HG03520 (cell line): ENCODE measurements at regions not wholly inside any gene's neighbourhood (a gene's known extent, or its start where the extent isn't known, plus 50 kb on each side); places are given as distances from the start of the nearest gene placed in this dataset.
"Not testable (repeated sequence)": the region's sequence is repeated elsewhere in the genome, so short reads cannot be mapped to it uniquely, and the experiment has no call there.

Source experiments
- ATAC-seq: cut with Tn5 transposase; IDR thresholded peaks from one replicate; pipeline ENCODE4 v1.9.1; 2021; ENCODE audit warnings: mild to moderate bottlenecking, moderate library complexity; ENCODE audit not compliant: unreplicated experiment

DNA sequence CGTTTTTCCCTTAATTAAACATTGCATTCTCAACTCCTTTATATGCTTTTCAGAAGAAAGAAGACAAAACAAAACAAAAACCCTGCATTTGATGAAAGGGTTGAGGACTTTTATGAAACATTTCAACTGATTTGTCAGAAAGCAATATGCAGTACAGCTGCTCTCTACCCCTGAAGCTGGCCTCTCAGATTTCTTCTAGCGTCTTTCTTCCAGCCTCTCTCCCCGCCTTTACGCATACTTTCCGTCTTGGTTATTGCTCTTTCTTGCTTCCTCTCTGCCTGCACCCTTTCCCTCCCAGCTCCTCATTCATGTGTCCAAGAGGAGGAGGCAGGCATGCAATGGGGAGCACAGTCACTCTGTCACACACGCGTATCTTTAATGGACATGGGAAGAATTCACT, 91.0 kb upstream of the COL1A2 start:
- no peak for ATAC-seq

DNA sequence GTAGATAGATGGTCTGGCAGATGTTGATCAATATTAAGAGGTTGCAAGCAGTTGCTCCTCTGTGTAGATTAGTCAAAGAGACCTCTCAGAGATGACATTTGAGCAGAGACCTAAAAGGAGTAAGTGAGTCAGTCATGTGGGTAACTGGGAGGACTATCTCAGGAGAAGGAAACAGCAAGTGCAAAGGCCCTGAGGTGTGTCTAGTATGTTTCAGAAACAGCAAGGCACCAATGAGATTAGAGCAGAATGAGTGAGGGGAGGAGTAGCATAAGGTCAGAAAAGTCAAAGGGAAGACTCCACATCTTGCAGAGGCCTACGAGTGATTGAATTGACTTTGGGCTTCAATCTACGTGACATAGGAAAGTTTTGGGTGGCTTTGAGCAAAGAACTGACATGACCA, 89.8 kb upstream of the COL1A2 start:
- ATAC-seq, result no peak

GRCh38 chr7:94305836-94306235, 88.9 kb upstream of the COL1A2 start:
- no peak for ATAC-seq

DNA sequence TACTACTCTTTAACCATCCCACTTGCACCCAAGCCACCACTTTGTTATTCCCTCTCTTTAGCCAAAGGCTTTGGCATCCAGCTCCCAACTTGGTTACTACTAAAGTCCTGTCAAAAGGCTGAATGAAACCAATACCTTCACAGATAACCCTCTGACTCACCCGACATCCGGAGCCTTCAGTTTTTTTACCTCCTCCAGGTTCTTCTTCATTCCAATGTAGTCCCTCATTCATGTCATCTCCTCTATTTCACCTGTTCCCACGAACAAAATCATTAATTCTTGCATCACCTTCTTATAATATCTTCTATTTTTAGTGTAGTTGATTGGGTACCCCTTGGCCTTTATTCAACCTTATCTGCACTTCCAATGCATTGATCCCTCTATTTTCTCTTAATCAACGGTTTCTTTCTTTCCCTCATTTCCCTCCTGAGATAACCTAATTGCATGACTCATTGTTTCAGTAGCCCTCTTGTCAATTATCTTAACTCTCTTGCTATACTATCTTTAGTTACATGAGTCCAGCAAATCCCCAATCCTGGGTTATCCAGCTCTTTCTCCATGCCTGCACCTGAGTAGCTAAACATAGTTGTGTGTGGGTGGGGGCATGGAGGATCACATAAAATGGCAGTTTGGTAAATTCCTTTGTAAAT, 87.2 kb upstream of the COL1A2 start:
- no peak for ATAC-seq

GRCh38 chr7:94311515-94311914, 83.2 kb upstream of the COL1A2 start:
- no peak for ATAC-seq

DNA sequence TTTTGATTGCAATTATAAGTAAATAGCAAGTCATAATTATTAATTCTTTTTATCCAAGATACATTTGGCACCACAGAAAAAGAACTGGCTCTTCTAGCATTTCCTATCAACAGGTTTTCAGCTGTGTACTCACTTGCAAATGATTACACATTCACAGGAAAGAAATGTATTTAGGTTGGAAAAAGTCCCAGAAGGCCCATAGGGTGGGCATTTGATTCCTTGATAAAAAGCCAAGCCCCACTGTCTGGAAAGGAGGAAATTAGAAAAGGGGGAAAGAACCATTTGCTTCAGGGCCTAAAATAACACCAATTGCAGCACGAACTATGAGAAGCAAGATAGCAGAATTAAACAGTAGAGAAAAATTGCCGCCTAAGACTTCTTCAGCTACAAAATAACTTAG, 80.8 kb upstream of the COL1A2 start:
- ATAC-seq, result no peak

- no peak for ATAC-seq
These were observed 80.0 kb upstream of the COL1A2 start for GRCh38 chr7:94314413-94315410.

DNA sequence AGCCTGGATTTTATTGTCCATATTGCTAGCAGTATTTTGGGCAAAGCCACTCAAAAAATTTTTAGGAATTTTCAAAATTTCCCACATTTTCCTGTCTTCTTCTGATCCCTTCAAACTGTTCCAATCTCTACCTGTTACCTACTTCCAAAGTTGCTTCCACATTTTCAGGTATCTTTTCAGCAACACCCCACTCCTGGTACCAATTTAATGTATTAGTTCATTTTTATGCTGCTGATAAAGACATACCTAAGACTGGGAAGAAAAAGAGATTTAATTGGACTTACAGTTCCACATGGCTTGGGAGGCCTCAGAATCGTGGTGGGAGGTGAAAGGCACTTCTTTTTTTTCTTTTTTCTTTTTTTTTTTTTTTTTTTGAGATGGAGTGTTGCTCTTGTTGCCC, 73.6 kb upstream of the COL1A2 start:
- not testable (repeated sequence) for ATAC-seq

DNA sequence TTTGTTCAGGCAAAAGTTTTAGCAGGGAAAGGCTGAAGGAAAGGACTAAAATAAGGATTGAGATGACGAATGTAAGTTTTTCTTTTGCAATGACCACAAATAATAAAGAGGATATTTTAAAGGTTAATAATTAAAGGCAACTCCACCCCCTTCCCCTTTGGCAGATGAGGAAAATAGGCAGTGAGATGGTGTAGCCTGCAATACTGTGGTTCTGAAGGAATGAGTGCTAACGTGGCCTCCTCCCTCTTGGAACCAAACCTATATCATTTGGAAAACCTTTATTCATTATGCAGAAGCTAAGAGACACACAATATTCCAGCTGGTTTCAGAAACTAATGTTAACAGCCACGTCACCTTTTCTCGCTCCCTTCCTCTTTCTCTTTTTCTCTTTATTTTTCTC, 70.9 kb upstream of the COL1A2 start:
- ATAC-seq, result no peak

- no peak for ATAC-seq
These were observed 70.1 kb upstream of the COL1A2 start for GRCh38 chr7:94324380-94325121.

- ATAC-seq, result no peak
These were observed 69.6 kb upstream of the COL1A2 start for GRCh38 chr7:94325122-94325475.

DNA sequence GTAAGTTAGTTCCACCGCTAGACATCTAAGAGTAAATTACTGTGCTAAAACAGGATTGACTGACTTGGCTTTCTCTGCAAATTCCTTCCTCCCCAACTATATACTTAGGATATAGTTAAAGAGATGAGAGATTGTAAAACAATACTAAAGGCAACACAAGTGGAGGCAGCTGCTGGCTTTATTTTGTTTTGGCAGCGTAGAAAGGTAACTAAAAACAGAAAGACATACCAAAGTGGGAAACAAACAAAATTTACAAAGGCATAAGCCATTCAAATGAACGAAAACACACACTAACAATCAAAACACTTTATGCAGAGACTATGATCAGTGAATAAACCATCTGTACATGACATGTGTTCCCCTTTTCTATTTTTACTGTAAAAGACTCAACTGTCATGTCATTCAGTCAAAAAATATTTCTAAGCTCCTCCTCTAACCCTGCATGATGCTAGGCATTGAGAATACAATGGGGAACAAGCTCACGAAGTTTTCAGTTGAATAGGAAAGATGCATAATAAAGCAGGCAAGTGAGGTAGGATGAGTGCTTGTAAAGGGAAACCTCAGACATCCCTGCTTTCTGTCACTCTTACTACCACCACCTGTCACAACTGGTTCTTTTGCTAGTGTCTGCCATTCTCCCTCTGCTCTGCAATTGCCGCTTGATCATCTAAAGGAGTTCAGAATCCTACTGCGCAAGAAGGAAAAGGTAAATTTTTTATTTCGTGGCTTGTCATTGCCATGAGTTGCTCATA, 64.2 kb upstream of the COL1A2 start:
- no peak for ATAC-seq

DNA sequence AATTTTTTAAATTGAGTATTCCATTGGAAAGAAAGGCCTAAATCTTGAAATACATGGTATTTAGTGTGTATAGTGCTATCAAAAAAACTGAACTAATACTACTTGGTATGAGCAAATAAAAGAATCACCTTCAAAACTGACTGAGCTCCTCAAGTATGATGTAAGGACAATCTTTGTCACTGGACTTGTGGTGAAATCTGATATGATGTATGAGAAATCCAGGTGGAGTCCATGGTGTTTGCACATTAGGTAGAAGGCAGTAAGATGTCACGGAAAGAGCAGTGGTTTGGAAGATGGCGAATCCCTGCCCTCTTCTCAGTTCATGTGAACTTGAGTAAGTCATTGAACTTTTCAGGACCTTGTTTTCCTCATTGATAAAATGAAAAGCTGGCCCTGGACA, 62.1 kb upstream of the COL1A2 start:
- no peak for ATAC-seq

DNA sequence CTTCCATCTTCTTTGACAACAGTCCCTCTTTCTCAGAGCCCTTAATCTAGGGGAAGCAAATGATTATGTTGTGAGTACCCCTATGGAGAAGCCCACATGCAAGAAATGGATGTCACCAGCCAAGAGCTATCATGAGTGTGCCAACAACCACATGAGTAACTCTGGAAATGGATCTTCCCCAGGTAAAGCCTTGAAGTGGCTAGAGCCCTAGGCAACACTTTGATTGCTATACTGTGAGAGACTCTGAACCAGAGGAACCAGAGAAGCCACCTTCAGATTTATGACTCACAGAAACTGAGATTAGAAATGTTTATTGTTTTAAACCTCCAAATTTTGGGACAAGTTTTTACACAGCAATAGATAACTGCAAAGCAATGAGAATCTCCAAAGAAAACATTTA, 60.9 kb upstream of the COL1A2 start:
- no peak for ATAC-seq

- no peak for ATAC-seq
These were observed 59.1 kb upstream of the COL1A2 start for GRCh38 chr7:94335586-94335985.

DNA sequence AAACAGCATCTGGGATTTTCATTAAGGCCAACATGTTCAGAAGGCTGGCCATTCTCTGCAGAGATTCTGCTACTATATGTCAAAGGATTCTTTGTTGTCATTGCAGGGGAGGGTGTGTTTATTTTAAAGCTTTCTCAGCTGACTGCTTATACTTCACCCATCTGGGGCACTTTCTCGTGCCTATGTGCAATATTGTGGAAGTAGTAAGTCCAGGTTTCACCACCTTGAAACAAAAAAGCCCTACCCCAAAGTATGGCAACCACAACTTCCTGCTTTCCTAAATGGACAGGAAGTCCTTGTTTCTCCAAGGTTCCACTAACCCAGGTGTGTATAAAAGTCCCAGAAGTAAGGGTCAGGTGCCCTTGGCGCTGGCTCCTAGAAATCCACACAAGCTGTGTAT, 58.7 kb upstream of the COL1A2 start:
- no peak for ATAC-seq

DNA sequence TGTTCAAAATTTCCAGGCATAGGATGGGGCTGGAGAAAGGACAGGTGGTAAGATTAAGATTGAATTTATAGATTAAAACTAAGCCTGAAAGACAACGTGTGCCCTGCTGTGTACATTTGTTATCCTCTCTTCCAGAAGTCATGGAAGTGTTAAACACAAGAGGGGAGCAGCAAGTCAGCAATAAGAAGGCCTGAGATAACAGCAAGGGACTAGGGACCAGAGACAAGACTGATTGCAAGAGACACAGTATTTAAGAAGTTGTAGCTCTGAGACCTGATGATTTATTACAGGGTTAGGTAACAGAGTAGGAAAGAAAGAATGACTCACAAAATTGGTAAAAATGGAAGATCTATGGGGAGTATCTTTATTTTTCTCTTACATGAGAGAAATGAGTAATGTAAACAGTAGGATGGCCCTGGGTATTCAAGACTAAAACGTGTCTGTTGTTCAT, 55.7 kb upstream of the COL1A2 start:
- ATAC-seq, result no peak

DNA sequence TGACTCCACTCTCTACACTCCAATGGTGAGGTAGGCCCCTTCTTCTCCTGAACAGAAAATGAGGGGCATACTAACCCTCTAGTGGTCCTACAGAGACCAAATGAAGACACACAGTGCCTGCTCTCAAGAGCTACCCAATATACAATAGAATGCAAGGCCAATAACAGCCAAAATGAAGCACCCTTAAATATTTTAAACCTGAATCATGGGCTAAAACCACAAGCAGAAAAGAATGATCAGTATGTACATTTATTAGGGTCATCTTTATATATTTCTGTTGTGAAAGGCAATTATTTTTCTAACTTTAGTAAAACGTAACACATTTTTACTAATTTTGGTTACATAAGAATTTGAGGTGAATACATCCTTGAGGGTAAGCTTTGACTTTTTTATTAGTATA, 49.9 kb upstream of the COL1A2 start:
- no peak for ATAC-seq
